ENCODE measurements at regions not wholly inside any gene's neighbourhood (a gene's known extent, or its start where the extent isn't known, plus 50 kb on each side); places are given as distances from the start of the nearest gene placed in this dataset.

- peaks cover 30% of the 10 kb centered on the region for H3K4me1 Mint-ChIP-seq (ENCODE audit: low read depth)
Measured at GRCh38 chr5:54607006-54607405, 89.4 kb downstream of the SNX18 start.

GRCh38 chr5:54603372-54603771 lies 85.8 kb downstream of the SNX18 start:
- peaks cover 29% of the 10 kb centered on the region for H3K27me3 Mint-ChIP-seq (ENCODE audit: low read depth)
- peaks cover 23% of the 10 kb centered on the region for H3K9me3 Mint-ChIP-seq
- H3K27ac Mint-ChIP-seq: no peak overlapping the region
- no peak for DNase-seq (ENCODE audit: low spot score)
- H3K4me3 Mint-ChIP-seq: no peak overlapping the region
- H3K4me1 Mint-ChIP-seq (ENCODE audit: low read depth): peaks cover 5% of the 10 kb centered on the region
- H3K36me3 Mint-ChIP-seq (ENCODE audit: low read depth): no peaks in the 10 kb centered on the region

More at GRCh38 chr5:54607006-54607405, 89.4 kb downstream of the SNX18 start:
- Mint-ChIP-seq H3K27ac (no peak overlapping the region), H3K4me3 (no peak overlapping the region), H3K27me3 (ENCODE audit: low read depth) (peaks cover 15% of the 10 kb centered on the region), H3K9me3 (peaks cover 15% of the 10 kb centered on the region), H3K36me3 (ENCODE audit: low read depth) (peaks cover 9% of the 10 kb centered on the region)
- DNase-seq (ENCODE audit: low spot score): no peak

- H3K27me3 Mint-ChIP-seq (ENCODE audit: low read depth): peaks cover 36% of the 10 kb centered on the region
- no peak overlapping the region for H3K27ac Mint-ChIP-seq
- no peak overlapping the region for H3K4me3 Mint-ChIP-seq
- DNase-seq (ENCODE audit: low spot score): no peak
- peaks cover 32% of the 10 kb centered on the region for H3K9me3 Mint-ChIP-seq
- peaks cover 3% of the 10 kb centered on the region for H3K36me3 Mint-ChIP-seq (ENCODE audit: low read depth)
- H3K4me1 Mint-ChIP-seq (ENCODE audit: low read depth): peaks cover 5% of the 10 kb centered on the region
Measured at GRCh38 chr5:54602475-54602874, 84.9 kb downstream of the SNX18 start.

GRCh38 chr5:54601411-54602230 lies 84.1 kb downstream of the SNX18 start:
- Mint-ChIP-seq H3K4me1 (ENCODE audit: low read depth) (peaks cover 5% of the 10 kb centered on the region), H3K27ac (no peak overlapping the region), H3K36me3 (ENCODE audit: low read depth) (peaks cover 6% of the 10 kb centered on the region), H3K9me3 (peaks cover 39% of the 10 kb centered on the region), H3K4me3 (no peak overlapping the region), H3K27me3 (ENCODE audit: low read depth) (peaks cover 39% of the 10 kb centered on the region)
- DNase-seq (ENCODE audit: low spot score): no peak

Data from T-helper 2 cell treated with Interferon-gamma antibody and Interleukin-4, amounts not matched to agents 5 μg/mL and 100 μg/mL, for 36 hours (primary cell).